A549 (cell line): ENCODE measurements at regions not wholly inside any gene's neighbourhood (a gene's known extent, or its start where the extent isn't known, plus 50 kb on each side); places are given as distances from the start of the nearest gene placed in this dataset.

Source experiments
- ATAC-seq, 2 experiments: fragments of 200-7000 bp in 1 of 2; fragments of >200 bp in 1 of 2; cut with Nextera tagmentation in 1 of 2; cut with Tn5 transposase in 1 of 2; 3 replicates each; pipeline versions ENCODE4 v1.8.0 to v1.9.1; 2018 to 2020; ENCODE audit warnings: mild to moderate bottlenecking in 1 of 2, moderate library complexity in 1 of 2
- CTCF ChIA-PET: fragments of 300-600 bp; sonication (Branson Sonifier 250); formaldehyde crosslinking; extraction: SDS; loops from one replicate; lab custom pipeline; 2021; ENCODE audit warnings: antibody characterized with exemption, inconsistent platforms; lab: Yijun Ruan, JAX
- POLR2A ChIA-PET: fragments of 350-600 bp; formaldehyde crosslinking; extraction: SDS; loops from one replicate; lab custom pipeline; 2021; ENCODE audit warnings: antibody characterized with exemption, inconsistent platforms; lab: Yijun Ruan, JAX
- DNase-seq, 2 experiments: peaks; one replicate each; pipeline versions ENCODE4 v3.0.0 to v3.0.0-alpha.2; 2011 to 2016; ENCODE audit warnings: low read depth in 1 of 2, low spot score in 1 of 2
- FAIRE-seq: peaks from 2 replicates; lab custom pipeline; 2011; peaks lifted over from hg19 to GRCh38; lab: Jason Lieb, UNC
- H3K27ac ChIP-seq, 2 experiments: fragments of >200 bp; sonication (Bioruptor Twin); formaldehyde crosslinking; 3 replicates each; pipeline ENCODE4 v1.5.1; 2016 to 2017
- H3K4me1 ChIP-seq: fragments of >200 bp; sonication (Bioruptor Twin); formaldehyde crosslinking; 3 replicates; pipeline ENCODE4 v1.6.1; 2016
- H3K4me2 ChIP-seq: fragments of >200 bp; sonication (Bioruptor Twin); formaldehyde crosslinking; 3 replicates; pipeline ENCODE4 v1.6.1; 2016
- H3K4me3 ChIP-seq: fragments of >200 bp; sonication (Bioruptor Twin); formaldehyde crosslinking; 3 replicates; pipeline ENCODE4 v1.5.1; 2016
- H3K9me3 ChIP-seq: fragments of >200 bp; sonication (Bioruptor Twin); formaldehyde crosslinking; 3 replicates; pipeline ENCODE4 v1.6.1; 2016
- CEBPB ChIP-seq, 2 experiments: fragments of >200 bp in 1 of 2; sonication (Bioruptor Twin) in 1 of 2; formaldehyde crosslinking in 1 of 2; IDR thresholded peaks; 2 replicates each; pipeline ENCODE4 v1.6.1; 2012 to 2016
- CHD2 ChIP-seq: fragments of 150-350 bp; IDR thresholded peaks from 2 replicates; pipeline ENCODE4 v1.6.1; 2014; ENCODE audit warnings: low read length; ENCODE audit not compliant: partially characterized antibody
- EHF ChIP-seq: fragments of 250-450 bp; sonication (Bioruptor Pico); IDR thresholded peaks from 2 replicates; pipeline ENCODE4 v1.5.0; 2020; ENCODE audit warnings: mild to moderate bottlenecking
- FOXS1 ChIP-seq: fragments of 250-450 bp; sonication (Bioruptor Pico); IDR thresholded peaks from 2 replicates; pipeline ENCODE4 v1.5.0; 2020; ENCODE audit warnings: mild to moderate bottlenecking, moderate library complexity
- HDAC2 ChIP-seq: fragments of 200-600 bp; sonication (generic); IDR thresholded peaks from 2 replicates; pipeline ENCODE4 v1.6.1; 2016
- HOXB13 ChIP-seq: fragments of 250-450 bp; sonication (Bioruptor Pico); IDR thresholded peaks from 2 replicates; pipeline ENCODE4 v1.5.0; 2020; ENCODE audit warnings: low read depth, mild to moderate bottlenecking, moderate library complexity
- KDM1A ChIP-seq: fragments of 200-600 bp; sonication (generic); IDR thresholded peaks from 2 replicates; pipeline ENCODE4 v1.6.1; 2016; ENCODE audit warnings: low read depth, mild to moderate bottlenecking
- MAZ ChIP-seq: fragments of 150-350 bp; IDR thresholded peaks from 2 replicates; pipeline ENCODE4 v1.6.1; 2014; ENCODE audit warnings: antibody characterized with exemption, low read depth, low read length, borderline replicate concordance
- MYC ChIP-seq: IDR thresholded peaks from 2 replicates; pipeline ENCODE4 v1.6.1; 2012; ENCODE audit warnings: mild to moderate bottlenecking, inconsistent platforms, low read length, improper control_type of control experiment, borderline replicate concordance
- NFE2L2 ChIP-seq: fragments of 150-350 bp; conservative IDR thresholded peaks from 2 replicates; pipeline ENCODE4 v1.6.1; 2014; ENCODE audit warnings: low read length
- POLR2A ChIP-seq: IDR thresholded peaks from 2 replicates; pipeline ENCODE4 v1.6.1; 2012; ENCODE audit warnings: mild to moderate bottlenecking, low read length
- RARB ChIP-seq: fragments of 250-450 bp; sonication (Bioruptor Pico); IDR thresholded peaks from 2 replicates; pipeline ENCODE4 v1.8.0; 2021; ENCODE audit warnings: mild to moderate bottlenecking, moderate library complexity
- RFX5 ChIP-seq: fragments of 450-650 bp; IDR thresholded peaks from 2 replicates; pipeline ENCODE4 v1.7.1; 2014; ENCODE audit warnings: antibody characterized with exemption, mild to moderate bottlenecking, moderate library complexity
- RNF2 ChIP-seq: fragments of 200-600 bp; sonication (generic); IDR thresholded peaks from 2 replicates; pipeline ENCODE4 v1.6.1; 2016; ENCODE audit warnings: low read depth, mild to moderate bottlenecking, antibody characterized with exemption, moderate library complexity, borderline replicate concordance
- SMC3 ChIP-seq: fragments of >200 bp; sonication (Bioruptor Twin); formaldehyde crosslinking; IDR thresholded peaks from 3 replicates; pipeline ENCODE4 v1.6.1; 2018; ENCODE audit warnings: inconsistent platforms
- SREBF2 ChIP-seq: fragments of 450-650 bp; IDR thresholded peaks from 2 replicates; pipeline ENCODE4 v1.6.1; 2014; ENCODE audit warnings: mild to moderate bottlenecking, moderate library complexity
- TFCP2L1 ChIP-seq: fragments of 250-450 bp; sonication (Bioruptor Pico); IDR thresholded peaks from 2 replicates; pipeline ENCODE4 v1.5.0; 2021; ENCODE audit warnings: mild to moderate bottlenecking
- TP53 ChIP-seq: fragments of 250-450 bp; sonication (Bioruptor Pico); IDR thresholded peaks from 2 replicates; pipeline ENCODE4 v1.5.0; 2021; ENCODE audit warnings: mild to moderate bottlenecking, moderate library complexity
- ZFP36 ChIP-seq: fragments of 450-650 bp; IDR thresholded peaks from 2 replicates; pipeline ENCODE4 v1.6.1; 2014; ENCODE audit warnings: borderline replicate concordance; ENCODE audit not compliant: partially characterized antibody
- ZNF302 ChIP-seq: fragments of 250-450 bp; sonication (Bioruptor Pico); IDR thresholded peaks from 2 replicates; pipeline ENCODE4 v1.9.0; 2021; ENCODE audit warnings: inconsistent platforms, mild to moderate bottlenecking, moderate library complexity
- WGBS: methylation state at CpG from one replicate; pipeline ENCODE4 v1.1.6; 2017; ENCODE audit errors: missing lambda C conversion rate; 5-methylcytosine and 5-hydroxymethylcytosine counted together
- TF ChIP-seq, protein P1 (sequence below): IDR thresholded peaks from 2 replicates; pipeline ENCODE4 v1.6.1; 2012
- TF ChIP-seq, protein P2 (sequence below): fragments of 250-450 bp; sonication (Bioruptor Pico); IDR thresholded peaks from 2 replicates; pipeline ENCODE4 v1.5.0; 2021; ENCODE audit warnings: mild to moderate bottlenecking, moderate library complexity, borderline replicate concordance
- TF ChIP-seq, protein P3 (sequence below): fragments of 450-650 bp; IDR thresholded peaks from 2 replicates; pipeline ENCODE4 v1.6.1; 2014; ENCODE audit warnings: antibody characterized with exemption
- TF ChIP-seq, protein P4 (sequence below): fragments of >200 bp; sonication (Bioruptor Twin); formaldehyde crosslinking; IDR thresholded peaks from 3 replicates; pipeline ENCODE4 v1.5.1; 2016
- TF ChIP-seq, protein P5 (sequence below): IDR thresholded peaks from 2 replicates; pipeline ENCODE4 v1.6.1; 2012; ENCODE audit warnings: low read depth, borderline replicate concordance
- TF ChIP-seq, protein P6 (sequence below): fragments of >200 bp; sonication (Bioruptor Twin); formaldehyde crosslinking; IDR thresholded peaks from 2 replicates; pipeline ENCODE4 v1.6.1; 2016

DNA sequence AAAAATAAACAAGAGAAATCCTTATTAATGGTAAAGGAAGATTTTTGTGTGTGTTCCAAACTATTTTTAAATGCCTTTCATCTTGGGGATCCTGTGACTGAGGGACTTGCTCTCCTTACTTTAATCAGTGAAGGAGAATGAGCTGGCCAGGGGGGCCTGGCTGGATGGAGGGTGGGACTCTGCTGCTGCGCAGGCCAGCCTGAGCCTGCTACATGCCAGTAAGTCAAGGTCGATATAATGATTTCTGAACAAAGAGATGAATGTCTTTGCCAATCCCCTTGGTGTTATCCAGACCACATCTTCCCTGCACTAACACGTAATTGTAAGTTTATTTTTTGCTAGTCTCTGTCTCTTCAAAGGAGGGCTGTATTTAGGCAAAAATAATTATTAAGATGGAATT lies 1679.2 kb upstream of the TENM3 start:
- ATAC-seq (no peak), DNase-seq (no peak), FAIRE-seq (no peak)
- H3K27ac ChIP-seq, result no peak overlapping the region
- WGBS, result 7% methylated on average over 3 of the region's 3 CpGs
- CTCF ChIA-PET, result no interaction called here
- no peaks in the 10 kb centered on the region for H3K9me3 ChIP-seq
- H3K4me1 ChIP-seq, result no peaks in the 10 kb centered on the region
- POLR2A ChIA-PET, result no interaction called here
- TF ChIP-seq MAZ, result no peak
- TF ChIP-seq MYC, result no peak
- TF ChIP-seq, protein P1, sequence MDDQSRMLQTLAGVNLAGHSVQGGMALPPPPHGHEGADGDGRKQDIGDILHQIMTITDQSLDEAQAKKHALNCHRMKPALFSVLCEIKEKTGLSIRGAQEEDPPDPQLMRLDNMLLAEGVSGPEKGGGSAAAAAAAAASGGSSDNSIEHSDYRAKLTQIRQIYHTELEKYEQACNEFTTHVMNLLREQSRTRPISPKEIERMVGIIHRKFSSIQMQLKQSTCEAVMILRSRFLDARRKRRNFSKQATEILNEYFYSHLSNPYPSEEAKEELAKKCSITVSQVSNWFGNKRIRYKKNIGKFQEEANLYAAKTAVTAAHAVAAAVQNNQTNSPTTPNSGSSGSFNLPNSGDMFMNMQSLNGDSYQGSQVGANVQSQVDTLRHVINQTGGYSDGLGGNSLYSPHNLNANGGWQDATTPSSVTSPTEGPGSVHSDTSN, result no peak
- TF ChIP-seq, protein P2, sequence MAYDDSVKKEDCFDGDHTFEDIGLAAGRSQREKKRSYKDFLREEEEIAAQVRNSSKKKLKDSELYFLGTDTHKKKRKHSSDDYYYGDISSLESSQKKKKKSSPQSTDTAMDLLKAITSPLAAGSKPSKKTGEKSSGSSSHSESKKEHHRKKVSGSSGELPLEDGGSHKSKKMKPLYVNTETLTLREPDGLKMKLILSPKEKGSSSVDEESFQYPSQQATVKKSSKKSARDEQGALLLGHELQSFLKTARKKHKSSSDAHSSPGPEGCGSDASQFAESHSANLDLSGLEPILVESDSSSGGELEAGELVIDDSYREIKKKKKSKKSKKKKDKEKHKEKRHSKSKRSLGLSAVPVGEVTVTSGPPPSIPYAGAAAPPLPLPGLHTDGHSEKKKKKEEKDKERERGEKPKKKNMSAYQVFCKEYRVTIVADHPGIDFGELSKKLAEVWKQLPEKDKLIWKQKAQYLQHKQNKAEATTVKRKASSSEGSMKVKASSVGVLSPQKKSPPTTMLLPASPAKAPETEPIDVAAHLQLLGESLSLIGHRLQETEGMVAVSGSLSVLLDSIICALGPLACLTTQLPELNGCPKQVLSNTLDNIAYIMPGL (CRISPR knock-in tag), result no peak
- no peak for TF ChIP-seq RFX5
- TF ChIP-seq, protein P3, sequence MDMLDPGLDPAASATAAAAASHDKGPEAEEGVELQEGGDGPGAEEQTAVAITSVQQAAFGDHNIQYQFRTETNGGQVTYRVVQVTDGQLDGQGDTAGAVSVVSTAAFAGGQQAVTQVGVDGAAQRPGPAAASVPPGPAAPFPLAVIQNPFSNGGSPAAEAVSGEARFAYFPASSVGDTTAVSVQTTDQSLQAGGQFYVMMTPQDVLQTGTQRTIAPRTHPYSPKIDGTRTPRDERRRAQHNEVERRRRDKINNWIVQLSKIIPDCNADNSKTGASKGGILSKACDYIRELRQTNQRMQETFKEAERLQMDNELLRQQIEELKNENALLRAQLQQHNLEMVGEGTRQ, result no peak
- TF ChIP-seq, protein P4, sequence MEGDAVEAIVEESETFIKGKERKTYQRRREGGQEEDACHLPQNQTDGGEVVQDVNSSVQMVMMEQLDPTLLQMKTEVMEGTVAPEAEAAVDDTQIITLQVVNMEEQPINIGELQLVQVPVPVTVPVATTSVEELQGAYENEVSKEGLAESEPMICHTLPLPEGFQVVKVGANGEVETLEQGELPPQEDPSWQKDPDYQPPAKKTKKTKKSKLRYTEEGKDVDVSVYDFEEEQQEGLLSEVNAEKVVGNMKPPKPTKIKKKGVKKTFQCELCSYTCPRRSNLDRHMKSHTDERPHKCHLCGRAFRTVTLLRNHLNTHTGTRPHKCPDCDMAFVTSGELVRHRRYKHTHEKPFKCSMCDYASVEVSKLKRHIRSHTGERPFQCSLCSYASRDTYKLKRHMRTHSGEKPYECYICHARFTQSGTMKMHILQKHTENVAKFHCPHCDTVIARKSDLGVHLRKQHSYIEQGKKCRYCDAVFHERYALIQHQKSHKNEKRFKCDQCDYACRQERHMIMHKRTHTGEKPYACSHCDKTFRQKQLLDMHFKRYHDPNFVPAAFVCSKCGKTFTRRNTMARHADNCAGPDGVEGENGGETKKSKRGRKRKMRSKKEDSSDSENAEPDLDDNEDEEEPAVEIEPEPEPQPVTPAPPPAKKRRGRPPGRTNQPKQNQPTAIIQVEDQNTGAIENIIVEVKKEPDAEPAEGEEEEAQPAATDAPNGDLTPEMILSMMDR, result no peak
- no peak for TF ChIP-seq HDAC2
- no peak for TF ChIP-seq EHF (CRISPR knock-in tag)
- TF ChIP-seq RNF2, result no peak
- no peak for TF ChIP-seq ZNF302
- no peak for TF ChIP-seq HOXB13 (CRISPR knock-in tag)
- no peak for TF ChIP-seq TFCP2L1 (CRISPR knock-in tag)
- H3K4me3 ChIP-seq, result no peak overlapping the region
- no peak overlapping the region for H3K4me2 ChIP-seq

DNA sequence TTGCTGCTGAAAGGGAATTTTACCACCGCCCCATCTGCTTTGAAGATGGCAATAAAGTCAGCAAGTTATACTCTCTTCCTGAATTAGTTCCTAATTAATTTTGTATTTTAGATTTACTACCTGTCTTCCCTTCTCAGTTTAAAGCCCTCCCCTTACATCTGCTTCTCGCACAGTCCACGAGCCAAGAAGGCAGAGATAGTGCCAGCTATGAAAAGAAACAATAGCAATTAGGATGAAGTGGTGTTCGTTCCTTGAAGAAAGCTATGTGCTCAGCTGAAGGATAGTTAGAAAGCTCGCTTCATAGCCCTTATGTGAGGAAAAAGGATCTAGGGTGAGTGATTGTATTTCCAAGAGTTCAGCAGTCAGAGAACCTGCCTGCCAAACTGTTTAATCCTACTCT lies 1678.8 kb upstream of the TENM3 start:
- WGBS, result 29% methylated on average over 5 of the region's 5 CpGs
- no peak for FAIRE-seq
- H3K4me2 ChIP-seq, result no peak overlapping the region
- ATAC-seq, result no peak
- H3K9me3 ChIP-seq, result no peaks in the 10 kb centered on the region
- no peak for DNase-seq
- H3K4me3 ChIP-seq, result no peak overlapping the region
- CTCF ChIA-PET, result no interaction called here
- POLR2A ChIA-PET, result no interaction called here
- no peaks in the 10 kb centered on the region for H3K4me1 ChIP-seq
- no peak overlapping the region for H3K27ac ChIP-seq
- TF ChIP-seq RARB (CRISPR knock-in tag), result no peak
- TF ChIP-seq SREBF2, result no peak
- no peak for TF ChIP-seq ZNF302
- TF ChIP-seq CEBPB (IDR thresholded peaks at IDR 0.05), result no peak
- TF ChIP-seq, protein P5, sequence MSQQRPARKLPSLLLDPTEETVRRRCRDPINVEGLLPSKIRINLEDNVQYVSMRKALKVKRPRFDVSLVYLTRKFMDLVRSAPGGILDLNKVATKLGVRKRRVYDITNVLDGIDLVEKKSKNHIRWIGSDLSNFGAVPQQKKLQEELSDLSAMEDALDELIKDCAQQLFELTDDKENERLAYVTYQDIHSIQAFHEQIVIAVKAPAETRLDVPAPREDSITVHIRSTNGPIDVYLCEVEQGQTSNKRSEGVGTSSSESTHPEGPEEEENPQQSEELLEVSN, result no peak
- TF ChIP-seq KDM1A, result no peak
- no peak for TF ChIP-seq CHD2
- no peak for TF ChIP-seq EHF (CRISPR knock-in tag)
- TF ChIP-seq NFE2L2, result no peak
- no peak for TF ChIP-seq SMC3
- no peak for TF ChIP-seq FOXS1
- TF ChIP-seq TP53 (CRISPR knock-in tag), result no peak
- TF ChIP-seq, protein P6, sequence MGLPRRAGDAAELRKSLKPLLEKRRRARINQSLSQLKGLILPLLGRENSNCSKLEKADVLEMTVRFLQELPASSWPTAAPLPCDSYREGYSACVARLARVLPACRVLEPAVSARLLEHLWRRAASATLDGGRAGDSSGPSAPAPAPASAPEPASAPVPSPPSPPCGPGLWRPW, result no peak
- no peak for TF ChIP-seq POLR2A
- TF ChIP-seq ZFP36, result no peak
